ENCODE measurements at regions not wholly inside any gene's neighbourhood (a gene's known extent, or its start where the extent isn't known, plus 50 kb on each side); places are given as distances from the start of the nearest gene placed in this dataset.

GRCh38 chr11:23314162-23314561, 453.9 kb upstream of the CCDC179 start:
- H3K9me3 ChIP-seq (ENCODE audit: control insufficient read depth, insufficient read depth, low read depth, low read length) = no peaks in the 10 kb centered on the region
- H3K27me3 ChIP-seq (ENCODE audit: control insufficient read depth, insufficient read depth, low read length) = no peaks in the 10 kb centered on the region
- TF ChIP-seq CTCF (conservative IDR thresholded peaks at IDR 0.05 in 1 of 2, IDR thresholded peaks at IDR 0.05 in 1 of 2; ENCODE audit: low read depth in 1 of 2, low read length in 2 of 2) = no peak
- no peaks in the 10 kb centered on the region for H4K20me1 ChIP-seq (ENCODE audit: control insufficient read depth, extremely low read depth, insufficient read depth, low read length)
- no peak overlapping the region for H2AFZ ChIP-seq (ENCODE audit: low read length)
- DNase-seq (ENCODE audit: low read depth in 2 of 2) = no peak
- no peaks in the 10 kb centered on the region for H3K36me3 ChIP-seq (ENCODE audit: control insufficient read depth, insufficient read depth, low read length)
- H3K4me2 ChIP-seq (ENCODE audit: extremely low read depth, insufficient read depth, low read length) = no peak overlapping the region
- H3K4me1 ChIP-seq (ENCODE audit: control insufficient read depth, extremely low read depth, insufficient read depth, low read length) = peaks cover 5% of the 10 kb centered on the region
- H3K79me2 ChIP-seq (ENCODE audit: control insufficient read depth, insufficient read depth, low read length) = no peaks in the 10 kb centered on the region
- H3K9ac ChIP-seq (ENCODE audit: insufficient read depth, low read length) = no peak overlapping the region
- H3K27ac ChIP-seq (ENCODE audit: insufficient read depth, low read length) = no peak overlapping the region
- H3K4me3 ChIP-seq (replicated peaks in 1 of 4; ENCODE audit: control extremely low read depth in 1 of 4, insufficient read depth in 1 of 4, low read depth in 3 of 4, low read length in 4 of 4) = no peak overlapping the region

GRCh38 chr11:23315286-23315685, 455.0 kb upstream of the CCDC179 start:
- no peak for TF ChIP-seq CTCF (conservative IDR thresholded peaks at IDR 0.05 in 1 of 2, IDR thresholded peaks at IDR 0.05 in 1 of 2; ENCODE audit: low read depth in 1 of 2, low read length in 2 of 2)
- TF ChIP-seq EZH2 (IDR thresholded peaks at IDR 0.05; ENCODE audit: low read length, missing control alignments) = no peak

GRCh38 chr11:23317816-23318215, 457.5 kb upstream of the CCDC179 start:
- Histone ChIP-seq H3K36me3 (ENCODE audit: control insufficient read depth, insufficient read depth, low read length) (no peaks in the 10 kb centered on the region), H4K20me1 (ENCODE audit: control insufficient read depth, extremely low read depth, insufficient read depth, low read length) (no peaks in the 10 kb centered on the region), H3K4me2 (ENCODE audit: extremely low read depth, insufficient read depth, low read length) (no peak overlapping the region), H3K9ac (ENCODE audit: insufficient read depth, low read length) (no peak overlapping the region), H3K27ac (ENCODE audit: insufficient read depth, low read length) (no peak overlapping the region), H3K27me3 (ENCODE audit: control insufficient read depth, insufficient read depth, low read length) (no peaks in the 10 kb centered on the region), H2AFZ (ENCODE audit: low read length) (no peak overlapping the region), H3K4me3 (replicated peaks in 1 of 4; ENCODE audit: control extremely low read depth in 1 of 4, insufficient read depth in 1 of 4, low read depth in 3 of 4, low read length in 4 of 4) (no peak overlapping the region), H3K4me1 (ENCODE audit: control insufficient read depth, extremely low read depth, insufficient read depth, low read length) (no peaks in the 10 kb centered on the region), H3K9me3 (ENCODE audit: control insufficient read depth, insufficient read depth, low read depth, low read length) (no peaks in the 10 kb centered on the region), H3K79me2 (ENCODE audit: control insufficient read depth, insufficient read depth, low read length) (no peaks in the 10 kb centered on the region)
- TF ChIP-seq EZH2 (IDR thresholded peaks at IDR 0.05; ENCODE audit: low read length, missing control alignments) = no peak
- TF ChIP-seq CTCF (conservative IDR thresholded peaks at IDR 0.05 in 1 of 2, IDR thresholded peaks at IDR 0.05 in 1 of 2; ENCODE audit: low read depth in 1 of 2, low read length in 2 of 2) = no peak
- no peak for DNase-seq (ENCODE audit: low read depth in 2 of 2)

More at GRCh38 chr11:23315286-23315685, 455.0 kb upstream of the CCDC179 start:
- Histone ChIP-seq H3K27ac (ENCODE audit: insufficient read depth, low read length) (no peak overlapping the region), H3K9ac (ENCODE audit: insufficient read depth, low read length) (no peak overlapping the region), H3K36me3 (ENCODE audit: control insufficient read depth, insufficient read depth, low read length) (no peaks in the 10 kb centered on the region), H3K4me3 (replicated peaks in 1 of 4; ENCODE audit: control extremely low read depth in 1 of 4, insufficient read depth in 1 of 4, low read depth in 3 of 4, low read length in 4 of 4) (no peak overlapping the region), H2AFZ (ENCODE audit: low read length) (no peak overlapping the region), H3K9me3 (ENCODE audit: control insufficient read depth, insufficient read depth, low read depth, low read length) (no peaks in the 10 kb centered on the region), H4K20me1 (ENCODE audit: control insufficient read depth, extremely low read depth, insufficient read depth, low read length) (no peaks in the 10 kb centered on the region), H3K27me3 (ENCODE audit: control insufficient read depth, insufficient read depth, low read length) (no peaks in the 10 kb centered on the region), H3K79me2 (ENCODE audit: control insufficient read depth, insufficient read depth, low read length) (no peaks in the 10 kb centered on the region), H3K4me1 (ENCODE audit: control insufficient read depth, extremely low read depth, insufficient read depth, low read length) (peaks cover 5% of the 10 kb centered on the region), H3K4me2 (ENCODE audit: extremely low read depth, insufficient read depth, low read length) (no peak overlapping the region)
- DNase-seq (ENCODE audit: low read depth in 2 of 2) = no peak
